NCI-H187 treated with DMSO at 0.1 percent for 48 hours (cell line): ENCODE measurements at regions not wholly inside any gene's neighbourhood (a gene's known extent, or its start where the extent isn't known, plus 50 kb on each side); places are given as distances from the start of the nearest gene placed in this dataset.

Experiments used
- DNase-seq: peaks from one replicate; lab custom pipeline; 2025; lab: John Stamatoyannopoulos, UW

DNA sequence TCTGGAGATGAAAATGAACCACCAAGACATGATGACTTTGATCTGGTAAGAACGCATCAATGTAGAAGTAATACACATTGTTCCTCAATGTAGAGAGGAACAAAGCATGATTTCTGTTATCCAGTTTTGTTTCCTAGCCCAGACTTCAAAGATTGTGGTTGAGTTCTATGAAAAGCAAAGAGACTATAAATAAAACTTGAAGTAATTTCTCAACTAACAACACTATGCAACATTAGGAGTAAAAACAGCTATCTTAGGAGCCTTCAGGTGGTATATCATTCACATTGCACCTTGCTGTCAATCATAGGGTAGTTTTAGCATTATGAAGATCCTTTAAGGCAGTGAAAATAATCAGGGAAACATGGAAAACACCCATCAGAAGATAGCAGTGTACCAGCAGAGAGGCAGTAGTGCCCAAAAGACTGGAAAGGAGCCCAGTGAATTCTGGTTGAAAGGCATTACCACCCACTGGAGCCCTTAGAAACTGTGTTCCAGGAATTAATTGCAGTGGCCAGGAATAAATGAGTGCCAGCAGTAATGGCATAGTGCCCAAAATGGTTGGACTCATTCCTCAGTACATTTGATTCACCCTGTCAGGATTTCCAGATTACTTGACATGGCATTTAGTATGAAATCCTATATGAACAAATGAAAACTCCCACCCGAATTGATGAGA is 300.7 kb upstream of the CXXC4 start:
- DNase-seq: no peak

- no peak for DNase-seq
Measured at GRCh38 chr4:104811727-104812126, 317.0 kb upstream of the CXXC4 start.

DNA sequence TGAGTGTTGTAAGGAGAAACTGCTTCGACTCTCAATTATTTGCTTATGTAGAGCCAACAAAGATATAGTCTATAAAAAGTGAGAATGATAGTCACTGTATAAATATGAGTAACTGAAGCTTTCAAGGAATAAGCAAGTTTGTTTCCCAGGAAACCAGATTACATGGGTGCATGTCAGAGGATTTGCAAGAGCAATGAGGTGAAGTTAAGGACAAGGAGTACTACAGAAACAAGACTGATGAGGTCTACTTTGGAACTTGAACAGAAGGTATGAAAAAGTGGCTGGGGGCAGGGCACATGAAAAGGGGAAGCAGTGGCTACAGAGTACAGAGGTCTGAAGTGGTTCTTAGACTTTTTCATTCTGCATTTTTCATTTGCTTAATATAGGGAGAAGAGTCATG is 321.0 kb upstream of the CXXC4 start:
- no peak for DNase-seq

GRCh38 chr4:104818579-104818978 is 323.9 kb upstream of the CXXC4 start:
- DNase-seq: no peak

GRCh38 chr4:104826171-104826570 is 320.5 kb upstream of the TET2 start:
- DNase-seq: no peak

DNA sequence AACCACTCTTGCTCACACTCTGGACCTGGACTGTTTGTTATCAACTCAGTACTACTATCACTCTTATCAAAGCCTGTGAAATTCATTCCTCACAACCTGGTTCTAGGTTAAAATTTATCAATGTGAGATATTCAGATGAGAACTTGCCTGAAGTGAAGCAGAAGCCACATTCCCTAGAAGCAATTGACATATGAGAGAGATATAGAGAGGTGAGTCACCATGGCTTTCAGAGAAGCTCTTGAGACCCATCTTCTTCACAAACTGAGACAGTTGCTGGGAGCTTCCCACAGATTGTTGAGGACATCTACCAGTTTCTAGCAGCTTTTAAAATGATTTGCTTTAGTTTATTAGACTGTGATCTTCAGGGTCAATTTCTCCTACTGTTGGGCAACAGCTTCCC is 316.9 kb upstream of the TET2 start:
- no peak for DNase-seq

GRCh38 chr4:104848597-104849225 is 298.0 kb upstream of the TET2 start:
- DNase-seq: no peak

DNA sequence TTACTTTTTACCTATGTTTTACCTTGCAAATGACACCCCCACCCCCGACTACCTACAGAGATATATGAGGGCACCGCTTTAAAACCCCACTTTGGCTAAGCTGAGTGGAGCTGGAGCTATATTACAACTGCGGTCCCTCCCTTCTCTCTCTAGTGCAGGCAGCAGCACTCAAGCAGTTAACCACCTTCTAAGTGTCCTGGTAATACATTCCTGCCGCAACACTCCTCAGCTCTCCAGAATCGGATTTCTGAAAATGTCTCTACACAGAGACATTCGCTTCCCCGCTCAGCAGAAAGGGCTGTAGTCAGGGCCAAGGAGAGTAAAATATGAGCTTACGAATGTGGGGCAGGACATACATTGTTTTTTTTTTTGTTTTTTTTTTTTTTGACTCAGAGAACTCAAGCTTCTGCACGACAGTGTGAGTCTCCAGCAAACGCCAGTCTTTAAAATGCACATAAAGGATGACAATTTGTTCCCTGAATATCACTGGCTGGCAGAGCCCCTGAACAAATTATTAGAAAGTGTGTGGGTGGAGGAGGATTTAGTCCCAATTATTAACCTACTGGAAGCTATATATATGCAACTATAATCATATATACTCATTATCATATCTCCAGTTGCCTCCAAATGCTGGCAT is 287.0 kb upstream of the TET2 start:
- DNase-seq: no peak

- DNase-seq: peak; percentile 12
Measured at GRCh38 chr4:104860238-104861123, 286.2 kb upstream of the TET2 start.

GRCh38 chr4:104866809-104867208 is 279.9 kb upstream of the TET2 start:
- no peak for DNase-seq

- DNase-seq: no peak
Measured at GRCh38 chr4:104868533-104868932, 278.1 kb upstream of the TET2 start.

DNA sequence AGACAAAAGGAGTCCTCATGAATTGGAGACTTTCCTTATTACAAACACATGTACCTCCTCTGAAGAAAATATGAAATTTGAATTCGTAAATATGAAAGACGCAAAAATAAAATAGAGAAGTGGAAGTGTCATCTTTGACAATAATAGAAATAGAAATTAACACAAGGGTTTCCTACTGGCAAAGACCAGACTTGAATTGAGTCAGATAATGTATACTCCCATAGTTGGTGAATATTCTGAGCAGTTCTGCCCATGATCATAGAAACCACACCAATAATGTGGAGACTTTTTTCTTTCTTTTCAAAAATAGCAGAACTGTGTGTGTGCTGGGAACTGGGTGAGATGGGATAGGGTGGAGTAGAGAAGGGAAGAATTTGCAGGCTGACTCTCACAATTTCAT is 277.7 kb upstream of the TET2 start:
- no peak for DNase-seq

GRCh38 chr4:104869831-104870230 is 276.8 kb upstream of the TET2 start:
- no peak for DNase-seq

- no peak for DNase-seq
Measured at GRCh38 chr4:104870495-104871233, 276.0 kb upstream of the TET2 start.

DNA sequence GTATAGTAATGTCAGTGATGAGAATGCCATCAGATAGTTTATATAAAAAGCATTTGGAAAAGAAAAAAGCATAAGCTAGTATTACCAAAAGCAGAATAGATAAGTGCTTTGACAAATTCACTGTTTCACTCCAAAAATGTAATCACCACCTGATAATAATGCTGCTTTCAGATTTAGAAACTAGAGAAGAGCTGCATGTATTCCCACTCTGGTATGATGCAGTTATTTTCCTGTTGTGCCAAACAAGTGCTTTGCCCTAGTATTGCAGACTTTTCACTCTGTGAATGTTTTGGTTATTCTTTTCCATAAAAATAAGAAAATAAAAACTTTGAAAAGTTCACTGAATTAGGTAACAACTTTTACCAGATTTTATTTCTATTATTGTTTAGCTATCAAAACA is 267.7 kb upstream of the TET2 start:
- DNase-seq: no peak

DNA sequence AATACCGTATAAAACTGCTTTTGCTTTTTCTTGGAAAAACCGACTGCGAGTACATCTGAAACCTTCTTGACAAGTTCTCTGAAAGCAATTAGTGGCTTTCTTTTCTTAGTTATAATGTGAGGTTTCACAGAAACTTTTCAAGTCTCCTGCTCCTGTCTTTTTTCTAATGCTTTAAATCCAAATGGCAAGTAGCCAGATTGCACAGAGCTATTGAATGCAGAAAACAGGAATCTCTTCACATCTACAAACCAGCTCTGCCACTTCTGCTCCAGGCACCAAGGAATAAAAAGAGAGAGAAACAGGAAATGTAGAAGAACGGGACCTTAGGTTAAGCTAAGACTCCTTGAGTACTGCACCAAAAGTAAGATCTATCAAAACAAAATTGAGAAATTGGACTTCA is 267.3 kb upstream of the TET2 start:
- DNase-seq: no peak

DNA sequence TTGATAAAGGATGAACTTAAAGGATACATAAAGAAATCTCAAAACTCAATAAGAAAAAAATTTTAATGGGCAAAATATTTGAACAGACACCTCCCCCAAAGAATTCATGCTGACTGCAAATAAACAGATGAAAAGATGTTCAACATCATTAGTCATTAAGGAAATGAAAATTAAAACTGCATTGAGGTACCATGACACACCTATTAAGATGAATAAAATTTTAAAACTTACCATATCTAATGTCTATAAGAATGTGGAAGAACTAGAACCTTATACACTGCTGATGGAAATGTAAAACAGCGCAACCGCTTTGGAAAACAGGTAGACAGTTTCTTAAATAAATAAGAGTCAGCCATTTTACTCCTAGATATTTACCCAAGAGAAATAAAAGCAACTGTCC is 266.8 kb upstream of the TET2 start:
- DNase-seq: no peak

GRCh38 chr4:104881136-104881886 is 265.4 kb upstream of the TET2 start:
- no peak for DNase-seq

- no peak for DNase-seq
Measured at GRCh38 chr4:104890598-104891275, 255.9 kb upstream of the TET2 start.
